Body of pancreas (tissue), 4 donors: ENCODE measurements at regions not wholly inside any gene's neighbourhood (a gene's known extent, or its start where the extent isn't known, plus 50 kb on each side); places are given as distances from the start of the nearest gene placed in this dataset.

Experiments
- CTCF ChIP-seq, 7 experiments: fragments of 450-650 bp in 4 of 7; fragments of 200-600 bp in 3 of 7; sonication (generic) in 3 of 7; IDR thresholded peaks; one replicate each; pipeline ENCODE4 v1.5.1; 2016 to 2019; ENCODE audit warnings: antibody characterized with exemption in 7 of 7
- POLR2A ChIP-seq, 3 donors: fragments of 450-650 bp; IDR thresholded peaks; one replicate each; pipeline ENCODE4 v1.6.1; 2016; ENCODE audit warnings: antibody characterized with exemption in 3 of 3, mild to moderate bottlenecking in 2 of 3

GRCh38 chr1:79264975-79265818 lies 258.7 kb upstream of the ADGRL4 start:
- TF ChIP-seq POLR2A (IDR thresholded peaks at IDR 0.05) (no peak), CTCF (IDR thresholded peaks at IDR 0.05) (no peak)
